Adrenal gland (tissue), 5 donors: ENCODE measurements at regions not wholly inside any gene's neighbourhood (a gene's known extent, or its start where the extent isn't known, plus 50 kb on each side); places are given as distances from the start of the nearest gene placed in this dataset.

Source experiments
- CTCF ChIP-seq, 6 experiments: fragments of 450-650 bp in 4 of 6; fragments of 200-600 bp in 2 of 6; sonication (generic) in 1 of 6; IDR thresholded peaks; 1 replicate in 5 of 6; 2 replicates in 1 of 6; pipeline versions ENCODE4 v1.5.1 to v1.8.0; 2016 to 2021; ENCODE audit warnings: antibody characterized with exemption in 6 of 6, mild to moderate bottlenecking in 2 of 6, moderate library complexity in 1 of 6
- POLR2A ChIP-seq, 2 donors: fragments of 450-650 bp; IDR thresholded peaks; one replicate each; pipeline ENCODE4 v1.6.1; 2017; ENCODE audit warnings: antibody characterized with exemption in 2 of 2, mild to moderate bottlenecking in 2 of 2, moderate library complexity in 1 of 2
- donor health status: DM: no; HTN: no; CAD: no.

GRCh38 chr5:99949361-99949760 lies 585.8 kb upstream of the FAM174A start:
- no peak for TF ChIP-seq CTCF (IDR thresholded peaks at IDR 0.05)
- no peak for TF ChIP-seq POLR2A (IDR thresholded peaks at IDR 0.05)
